ENCODE measurements at regions not wholly inside any gene's neighbourhood (a gene's known extent, or its start where the extent isn't known, plus 50 kb on each side); places are given as distances from the start of the nearest gene placed in this dataset.

DNA sequence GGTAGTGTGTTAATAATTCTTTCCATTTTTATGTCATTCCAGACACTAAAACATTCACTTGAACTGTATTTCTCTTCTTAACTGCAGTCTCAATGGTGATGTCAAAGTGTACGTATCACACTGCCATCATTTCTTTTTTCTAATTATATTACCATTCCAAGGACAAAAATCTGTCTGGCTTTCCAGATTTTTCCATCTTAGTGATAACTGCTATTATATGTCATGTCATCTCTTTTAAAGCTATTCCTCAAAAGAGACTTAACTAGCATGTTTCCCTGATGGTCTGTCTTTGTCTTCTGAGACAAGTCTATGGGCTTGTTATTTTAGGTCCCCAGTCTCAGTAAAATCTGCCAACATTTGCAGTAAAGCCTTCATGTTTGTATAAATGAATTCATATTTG lies 1207.1 kb downstream of the PCDH17 start:
- no peak for DNase-seq

- DNase-seq: no peak
Measured at GRCh38 chr13:58843071-58843470, 1211.5 kb downstream of the PCDH17 start.

- no peak for DNase-seq
Measured at GRCh38 chr13:58843567-58843966, 1212.0 kb downstream of the PCDH17 start.

- no peak for DNase-seq
Measured at GRCh38 chr13:58850161-58850560, 1218.6 kb downstream of the PCDH17 start.

DNA sequence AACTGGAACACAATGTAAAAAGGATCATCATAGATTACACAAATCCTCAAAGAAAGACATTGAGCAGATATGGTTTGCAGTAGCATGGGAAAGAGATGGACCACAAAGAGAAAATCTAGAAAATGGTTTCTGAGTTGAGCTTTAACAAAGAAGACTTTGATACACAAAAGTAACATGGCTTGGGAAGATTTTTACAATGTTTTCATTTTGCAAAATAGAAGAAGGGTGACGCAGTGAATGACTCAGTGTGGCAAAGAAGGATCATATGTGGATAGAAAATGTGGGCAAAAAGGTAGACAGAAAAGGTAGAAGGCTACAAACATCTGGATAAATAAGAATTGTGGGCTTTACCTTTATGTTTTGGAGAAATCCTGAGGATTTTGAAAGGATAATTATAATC lies 1220.5 kb downstream of the PCDH17 start:
- no peak for DNase-seq

DNA sequence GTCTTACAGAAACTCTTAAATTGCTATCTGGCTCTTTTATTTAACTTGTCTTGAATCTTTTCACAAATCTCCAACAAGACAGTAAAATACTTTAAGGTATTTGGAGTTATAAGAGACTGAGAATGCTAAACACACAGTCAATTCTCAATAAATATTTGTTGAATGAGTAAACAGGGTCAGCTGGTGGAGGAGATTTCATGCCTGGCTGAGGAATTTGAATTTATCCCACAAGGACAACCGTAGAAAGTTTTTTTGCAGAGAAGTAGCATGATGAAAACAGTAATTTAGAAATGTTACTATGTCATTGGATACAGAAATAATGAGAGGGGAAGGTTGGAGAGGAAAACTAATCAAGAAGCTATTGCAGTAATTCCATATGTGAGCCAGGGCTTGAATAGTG lies 1223.7 kb downstream of the PCDH17 start:
- no peak for DNase-seq

GRCh38 chr13:58858870-58859371 lies 1227.4 kb downstream of the PCDH17 start:
- no peak for DNase-seq

GRCh38 chr13:58865286-58865685 lies 1233.7 kb downstream of the PCDH17 start:
- DNase-seq: no peak

DNA sequence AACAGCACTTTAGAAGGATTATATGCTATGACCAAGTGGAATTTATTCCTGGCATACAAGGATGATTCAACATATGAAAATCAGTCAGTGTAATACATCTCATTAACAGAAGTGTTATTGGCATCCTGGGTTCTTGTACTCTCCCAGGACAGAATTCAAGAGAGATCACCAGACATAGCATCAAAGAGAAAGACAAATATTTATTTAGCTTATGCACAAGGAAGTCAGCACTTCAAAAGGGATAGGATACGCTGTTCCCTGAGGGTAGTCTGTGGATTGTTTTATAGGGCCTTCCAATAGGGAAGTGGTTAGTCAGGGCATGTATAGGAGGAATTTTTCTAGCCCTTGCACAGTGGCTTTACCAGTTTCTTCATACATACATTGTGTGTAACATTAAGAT lies 1238.0 kb downstream of the PCDH17 start:
- no peak for DNase-seq

DNA sequence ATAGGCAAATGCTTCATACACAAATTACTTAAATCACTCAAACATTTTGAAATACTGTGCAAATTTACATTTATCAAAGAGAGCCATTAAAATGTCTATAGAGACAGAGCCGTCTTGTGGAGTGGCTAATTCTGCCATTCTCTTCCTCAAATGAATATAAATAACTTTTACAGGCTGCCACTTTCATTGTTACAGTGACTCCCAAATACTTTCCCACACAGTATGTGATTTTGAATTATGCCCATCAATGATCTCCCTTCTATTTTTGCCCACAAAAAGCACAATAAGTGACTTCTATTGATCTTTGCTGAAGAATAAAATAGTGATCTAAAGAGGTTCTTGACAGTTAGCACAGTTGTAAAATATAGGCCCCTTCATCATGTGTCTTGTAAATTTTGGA lies 1244.9 kb downstream of the PCDH17 start:
- no peak for DNase-seq

DNA sequence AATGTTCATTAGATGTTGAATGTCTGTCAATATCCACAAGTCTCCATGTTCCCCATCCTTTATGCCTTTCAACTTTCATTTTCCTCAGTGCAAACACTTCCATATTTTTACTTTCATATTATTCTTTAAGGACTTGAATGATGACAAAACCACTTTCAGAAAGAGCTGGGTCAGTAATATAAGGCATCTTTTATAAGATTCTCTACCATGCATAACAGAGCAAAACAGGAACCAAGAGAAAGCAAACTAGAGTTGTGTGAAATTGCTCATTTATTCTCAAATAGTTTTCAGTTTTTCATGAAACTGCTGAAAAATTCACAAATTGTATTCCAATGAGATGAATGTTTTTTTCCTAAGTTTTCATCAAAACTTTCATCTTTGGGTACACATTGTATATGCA lies 1247.6 kb downstream of the PCDH17 start:
- no peak for DNase-seq

- DNase-seq: no peak
Measured at GRCh38 chr13:58882516-58882915, 1251.0 kb downstream of the PCDH17 start.

DNA sequence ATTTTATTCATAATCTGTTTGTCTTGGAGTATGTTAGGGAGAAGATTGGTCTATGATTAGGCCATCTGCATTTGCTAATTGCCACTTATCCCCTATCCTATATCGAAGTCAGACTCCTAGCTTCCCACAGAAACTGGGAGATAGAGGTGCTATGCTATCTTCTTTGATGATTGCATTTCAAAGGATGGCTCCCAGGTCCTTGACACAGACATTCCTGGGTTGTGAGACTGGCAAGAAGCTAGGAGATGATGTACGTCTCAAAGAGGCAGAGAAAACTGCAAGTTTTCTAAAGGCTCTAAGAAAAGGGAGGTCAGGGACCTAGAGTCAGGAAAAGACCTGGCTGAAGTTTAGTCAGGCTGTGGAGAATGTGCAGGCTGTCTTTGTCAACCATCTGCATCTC lies 1251.9 kb downstream of the PCDH17 start:
- no peak for DNase-seq

DNA sequence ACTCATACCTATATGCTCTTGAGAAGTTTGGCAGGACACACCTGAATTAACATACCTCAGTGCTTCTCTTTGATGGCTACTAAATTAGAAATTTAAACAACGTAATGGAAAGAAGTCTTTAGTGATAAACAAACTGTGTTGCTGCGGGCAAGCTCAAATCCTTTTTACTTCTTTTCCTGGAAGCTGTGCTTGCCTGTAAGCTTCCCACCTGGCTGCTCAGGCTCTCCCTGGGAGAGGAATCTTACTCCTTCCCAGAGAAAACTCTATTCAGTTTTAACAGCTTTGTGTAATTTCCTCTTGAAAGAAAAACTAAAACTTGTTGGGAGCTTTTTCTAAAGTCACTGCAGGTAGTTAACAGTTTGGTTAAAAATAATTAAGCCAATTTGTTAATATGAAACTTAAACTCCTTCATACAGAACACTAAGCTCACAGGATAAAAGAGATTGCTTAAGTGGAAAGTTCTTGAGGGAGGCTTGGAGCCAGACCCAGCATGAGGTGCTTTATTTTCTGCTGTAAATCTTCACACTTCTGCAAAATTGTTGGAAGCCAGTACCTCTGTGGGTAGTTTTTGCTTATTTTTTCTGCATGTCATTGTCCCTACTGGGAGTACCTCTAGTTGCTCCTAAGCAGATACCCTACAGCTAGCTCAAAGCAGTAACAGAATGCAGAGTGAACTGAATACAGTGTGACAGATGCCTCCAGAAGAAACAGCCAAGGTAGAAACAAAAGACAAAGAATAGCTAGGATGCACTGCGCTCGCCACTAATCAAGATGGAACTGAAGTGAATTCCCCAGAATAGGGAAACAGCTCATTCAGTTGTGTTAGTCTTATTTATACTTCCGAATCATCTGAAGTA lies 1253.0 kb downstream of the PCDH17 start:
- no peak for DNase-seq

DNA sequence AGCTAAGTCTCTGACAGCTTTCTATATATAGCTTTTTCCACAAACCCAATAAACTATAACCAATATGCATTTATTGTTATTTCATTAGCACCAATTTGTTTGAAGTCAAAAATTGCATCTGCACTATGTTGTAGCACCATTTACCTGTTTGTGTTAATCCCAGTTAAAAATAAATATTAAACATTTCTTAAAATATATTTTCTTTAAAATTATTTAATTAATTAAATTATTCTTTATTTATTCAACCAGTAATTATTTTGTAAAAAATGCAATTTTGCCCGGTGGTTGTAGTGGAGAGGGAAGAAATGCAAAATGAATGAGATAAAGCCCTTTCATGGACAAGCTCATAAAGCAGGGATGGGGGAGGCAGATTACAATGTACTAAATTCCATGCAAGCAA lies 1257.9 kb downstream of the PCDH17 start:
- DNase-seq: no peak

DNA sequence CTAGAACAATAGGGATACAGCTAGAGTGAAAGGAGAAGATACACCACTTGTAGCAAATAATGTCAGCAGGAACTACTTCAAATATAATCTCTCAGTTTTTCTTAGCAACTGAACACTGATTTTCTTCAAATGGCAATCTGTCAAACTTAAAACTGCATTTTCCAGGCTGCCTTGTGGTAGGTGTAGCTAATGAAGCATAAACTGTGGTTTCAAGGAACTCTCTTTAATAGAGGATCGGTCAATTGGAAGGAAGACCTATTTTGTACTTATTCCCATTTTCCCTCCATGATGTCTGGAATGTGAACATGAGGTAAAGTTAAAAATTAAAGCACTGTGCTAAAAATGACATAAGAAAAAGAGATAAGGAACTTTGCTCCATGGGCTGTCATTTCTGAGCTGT lies 1261.9 kb downstream of the PCDH17 start:
- no peak for DNase-seq

DNA sequence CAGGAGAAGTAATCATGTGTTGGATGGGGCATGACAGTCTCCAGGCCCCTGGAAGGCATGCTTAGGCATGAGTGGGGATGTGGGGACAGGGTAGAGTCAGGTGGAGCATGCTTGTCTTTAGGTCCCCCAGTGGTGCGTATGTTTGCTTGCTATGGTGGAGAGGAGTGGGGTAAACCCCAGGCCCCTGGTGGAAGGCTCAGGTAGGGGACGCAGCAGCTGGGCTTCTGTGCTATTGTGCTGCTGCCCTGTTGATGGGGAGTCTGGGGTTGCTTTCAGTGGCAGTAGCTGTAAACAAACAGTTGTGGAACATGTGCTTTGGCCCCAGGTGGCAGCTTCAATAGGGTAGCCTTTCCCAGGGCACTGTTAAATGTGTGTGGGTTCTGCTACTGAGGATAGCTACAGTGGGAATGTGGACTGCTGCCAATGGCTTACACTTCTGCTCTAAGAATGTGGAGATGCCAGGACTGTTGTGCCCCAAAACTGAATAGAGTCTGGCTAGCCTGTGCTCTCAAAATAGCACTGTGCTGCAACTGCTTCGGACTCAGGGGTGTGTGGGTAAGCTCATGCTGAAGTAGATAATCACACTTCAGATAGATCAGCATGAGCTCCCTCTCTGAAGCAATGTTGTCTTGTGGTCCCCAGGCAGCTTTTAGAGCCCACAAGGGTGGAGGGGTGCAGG lies 1257.3 kb downstream of the DIAPH3 start:
- no peak for DNase-seq

DNA sequence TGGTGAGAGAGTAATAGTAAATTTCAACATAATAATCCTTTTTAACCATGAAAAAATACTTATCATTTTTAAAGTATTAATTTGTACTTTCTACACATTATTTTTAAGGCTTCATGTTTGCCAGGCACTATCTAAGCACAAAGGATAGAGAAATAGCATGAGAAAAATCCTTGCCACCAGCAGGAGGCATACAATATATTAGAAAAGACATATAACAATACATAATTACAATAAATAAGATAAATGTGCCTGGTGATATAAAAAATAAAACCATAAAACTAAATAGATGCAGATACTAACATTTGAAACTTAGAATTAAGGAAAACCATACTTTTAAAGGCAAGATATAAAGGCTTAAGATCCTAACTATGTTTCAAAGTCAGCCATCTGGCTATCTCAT lies 1256.4 kb downstream of the DIAPH3 start:
- no peak for DNase-seq

- DNase-seq: no peak
Measured at GRCh38 chr13:58908019-58908679, 1255.6 kb downstream of the DIAPH3 start.

GRCh38 chr13:58919551-58919950 lies 1244.2 kb downstream of the DIAPH3 start:
- DNase-seq: no peak

DNA sequence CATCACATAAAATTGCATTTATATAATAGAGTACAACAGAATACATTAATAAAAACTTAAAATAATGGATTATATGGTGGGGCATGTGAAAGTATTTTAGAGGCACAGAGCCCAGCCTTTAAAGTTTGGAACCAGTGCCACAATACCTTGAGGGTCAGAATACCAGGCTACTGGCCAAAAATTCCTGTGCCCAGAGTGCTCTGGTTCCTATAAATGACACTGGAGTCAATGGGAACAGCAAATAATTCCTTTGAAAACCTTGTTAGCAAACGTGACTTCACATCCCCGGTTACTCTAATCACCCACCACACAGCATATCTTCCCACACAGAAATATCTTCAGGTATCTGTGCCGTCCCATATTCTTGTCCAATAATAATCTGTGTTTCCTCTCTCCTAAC lies 1242.6 kb downstream of the DIAPH3 start:
- no peak for DNase-seq

- no peak for DNase-seq
Measured at GRCh38 chr13:58926858-58927257, 1236.9 kb downstream of the DIAPH3 start.

DNA sequence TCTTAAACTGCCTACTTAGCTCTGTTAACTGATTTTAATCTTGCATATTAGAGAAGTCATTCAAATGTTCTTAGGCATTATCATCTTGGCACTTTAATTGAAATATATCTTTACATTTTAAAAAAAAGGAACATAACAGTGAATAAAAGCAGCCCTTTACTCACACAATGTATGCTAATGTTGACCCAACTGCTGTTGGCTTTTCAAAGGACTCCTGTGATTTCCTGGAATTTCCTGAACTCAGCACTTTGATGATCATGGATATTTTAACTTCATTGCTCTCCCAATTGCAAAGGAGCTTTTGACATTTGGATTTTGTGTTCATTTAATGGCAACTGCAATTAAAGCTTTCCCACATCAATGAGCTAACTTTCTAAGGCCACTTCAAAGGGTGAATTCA lies 1230.3 kb downstream of the DIAPH3 start:
- DNase-seq: no peak

- no peak for DNase-seq
Measured at GRCh38 chr13:58935689-58936088, 1228.0 kb downstream of the DIAPH3 start.
